Endothelial cell of umbilical vein (primary cell): ENCODE measurements at regions not wholly inside any gene's neighbourhood (a gene's known extent, or its start where the extent isn't known, plus 50 kb on each side); places are given as distances from the start of the nearest gene placed in this dataset.

Experiments used
- BruUV-seq: library from RNA; stranded (reverse); fragments of 400-500 nt; replicated peaks from 2 replicates; lab custom pipeline; 2021; lab: Mats Ljungman, UMichigan
- CTCF ChIA-PET: fragments of 300-600, 350-600 bp; sonication (Branson Sonifier 250); formaldehyde crosslinking; loops from one replicate; lab custom pipeline; 2021; ENCODE audit warnings: antibody characterized with exemption, inconsistent platforms; lab: Charles Lee
- POLR2A ChIA-PET: fragments of 300-600, 350-600 bp; sonication (Branson Sonifier 250); formaldehyde crosslinking; loops from one replicate; lab custom pipeline; 2021; ENCODE audit warnings: antibody characterized with exemption, inconsistent platforms; lab: Charles Lee
- DNase-seq: peaks from one replicate; pipeline ENCODE4 v3.0.0-alpha.2; 2011; ENCODE audit warnings: low read depth, low spot score
- FAIRE-seq: peaks from 2 replicates; lab custom pipeline; 2011; peaks lifted over from hg19 to GRCh38; lab: Jason Lieb, UNC
- H2AFZ ChIP-seq: 2 replicates; pipeline ENCODE4 v1.6.0; 2012; ENCODE audit warnings: low read depth, low read length, control low read depth, inconsistent platforms
- H3K27ac ChIP-seq: 2 replicates; pipeline ENCODE4 v1.5.1; 2011; ENCODE audit warnings: low read depth, mild to moderate bottlenecking, control low read depth, low read length, moderate library complexity; ENCODE audit not compliant: insufficient read depth
- H3K27me3 ChIP-seq, 2 experiments: 2 replicates each; pipeline versions ENCODE4 v1.6.0 to v1.6.1; 2011; ENCODE audit warnings: low read length in 2 of 2, mixed read lengths in 1 of 2; ENCODE audit not compliant: control insufficient read depth in 2 of 2, insufficient read depth in 2 of 2
- H3K36me3 ChIP-seq, 2 experiments: 2 replicates in 1 of 2; 3 replicates in 1 of 2; pipeline ENCODE4 v1.5.1; 2011; ENCODE audit warnings: low read length in 2 of 2, mild to moderate bottlenecking in 1 of 2, moderate library complexity in 1 of 2; ENCODE audit not compliant: control insufficient read depth in 2 of 2, insufficient read depth in 2 of 2; ENCODE audit errors: extremely low read depth in 1 of 2
- H3K4me1 ChIP-seq: 3 replicates; pipeline ENCODE4 v1.5.1; 2011; ENCODE audit warnings: mild to moderate bottlenecking, low read length; ENCODE audit not compliant: control insufficient read depth, insufficient read depth; ENCODE audit errors: extremely low read depth
- H3K4me2 ChIP-seq: 2 replicates; pipeline ENCODE4 v1.6.1; 2011; ENCODE audit warnings: low read length, control low read depth, mixed read lengths; ENCODE audit not compliant: insufficient read depth
- H3K4me3 ChIP-seq, 3 experiments: fragments of 200-600 bp in 1 of 3; sonication (generic), shearing (Covaris generic) in 1 of 3; replicated peaks in 1 of 3; 2 replicates each; pipeline ENCODE4 v1.5.1; 2011 to 2016; ENCODE audit warnings: control low read depth in 3 of 3, low read length in 3 of 3, mild to moderate bottlenecking in 2 of 3, inconsistent platforms in 1 of 3, low read depth in 1 of 3, moderate library complexity in 1 of 3; ENCODE audit not compliant: insufficient read depth in 1 of 3
- H3K79me2 ChIP-seq: 2 replicates; pipeline ENCODE4 v1.6.0; 2012; ENCODE audit warnings: low read length, inconsistent platforms; ENCODE audit not compliant: control insufficient read depth, insufficient read depth
- H3K9ac ChIP-seq: replicated peaks from 2 replicates; pipeline ENCODE3; 2011; ENCODE audit warnings: low read length, control low read depth; ENCODE audit not compliant: insufficient read depth; ENCODE audit errors: extremely low read depth
- H3K9me1 ChIP-seq: replicated peaks from 3 replicates; pipeline ENCODE4 v1.6.0; 2011; ENCODE audit warnings: mild to moderate bottlenecking, low read length; ENCODE audit not compliant: control insufficient read depth, insufficient read depth; ENCODE audit errors: extremely low read depth
- H3K9me3 ChIP-seq: replicated peaks from 2 replicates; pipeline ENCODE4 v1.5.1; 2012; ENCODE audit warnings: low read length, inconsistent platforms; ENCODE audit not compliant: control insufficient read depth, insufficient read depth
- H4K20me1 ChIP-seq: replicated peaks from 2 replicates; pipeline ENCODE3; 2011; ENCODE audit warnings: mild to moderate bottlenecking, low read length; ENCODE audit not compliant: control insufficient read depth, insufficient read depth; ENCODE audit errors: extremely low read depth
- EZH2 ChIP-seq: IDR thresholded peaks from 2 replicates; pipeline ENCODE4 v1.6.1; 2012; ENCODE audit warnings: borderline replicate concordance, low read depth, mild to moderate bottlenecking, moderate library complexity, low read length, inconsistent platforms; ENCODE audit not compliant: severe bottlenecking
- FOS ChIP-seq: IDR thresholded peaks from 2 replicates; pipeline ENCODE4 v1.6.1; 2011; ENCODE audit warnings: mild to moderate bottlenecking, low read length, moderate library complexity, borderline replicate concordance; ENCODE audit not compliant: insufficient read depth
- GATA2 ChIP-seq: IDR thresholded peaks from 2 replicates; pipeline ENCODE4 v1.7.0; 2011; ENCODE audit warnings: low read depth, mild to moderate bottlenecking, moderate library complexity, mixed read lengths, low read length; ENCODE audit not compliant: insufficient read length, insufficient read depth
- MYC ChIP-seq: IDR thresholded peaks from one replicate; pipeline ENCODE4 v1.6.1; 2011; ENCODE audit warnings: mild to moderate bottlenecking, low read depth, low read length
- POLR2A ChIP-seq: IDR thresholded peaks from 2 replicates; pipeline ENCODE4 v1.6.1; 2012; ENCODE audit warnings: low read depth, mild to moderate bottlenecking, control low read depth, low read length
- dilution Hi-C: fragments of 300-500 bp; cut with MboI; formaldehyde crosslinking; loops from one replicate; pipeline ENCODE4 v1.15.0; 2019; ENCODE audit warnings: low sequenced_read_pairs; ENCODE audit not compliant: extremely low pct_ligation_motif_present
- intact Hi-C: fragments of 100-400 bp; cut with micrococcal nuclease; formaldehyde crosslinking; loops from one replicate; pipeline ENCODE4 v1.10.0; 2022
- TF ChIP-seq, protein P1 (sequence below), 2 donors: IDR thresholded peaks; 1 replicate in 1 of 2; 2 replicates in 1 of 2; pipeline ENCODE4 v1.5.1; 2011; ENCODE audit warnings: low read length in 2 of 2, mild to moderate bottlenecking in 2 of 2, moderate library complexity in 2 of 2, control low read depth in 1 of 2, inconsistent platforms in 1 of 2, low read depth in 1 of 2; ENCODE audit not compliant: insufficient read depth in 1 of 2; ENCODE audit errors: extremely low read depth in 1 of 2
- TF ChIP-seq, protein P2 (sequence below): IDR thresholded peaks from 2 replicates; pipeline ENCODE4 v1.6.1; 2011; ENCODE audit not compliant: insufficient read depth, insufficient read length

DNA sequence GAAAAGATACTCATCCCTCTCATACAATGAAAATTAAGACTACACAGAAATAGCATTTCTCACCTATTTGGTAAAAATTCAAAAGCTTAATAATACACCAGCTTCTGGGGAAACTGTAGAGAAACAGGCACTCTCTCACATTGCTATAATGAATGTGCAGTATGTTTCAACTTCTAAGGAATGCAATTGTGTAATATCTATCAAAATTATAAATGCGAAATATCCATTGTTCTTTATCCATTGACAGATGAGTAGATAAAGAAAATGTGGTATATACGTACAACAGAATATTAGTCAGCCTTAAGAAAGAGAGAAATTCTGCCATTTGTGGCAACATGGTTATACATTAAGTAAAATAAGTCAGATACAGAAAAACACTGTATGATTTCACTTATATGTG is 101.4 kb upstream of the OR9G4 start:
- Histone ChIP-seq H3K4me1 (no peaks in the 10 kb centered on the region), H3K4me2 (no peak overlapping the region), H2AFZ (no peak overlapping the region), H3K9me3 (no peaks in the 10 kb centered on the region), H3K9me1 (no peaks in the 10 kb centered on the region), H3K27me3 (no peaks in the 10 kb centered on the region), H3K79me2 (no peaks in the 10 kb centered on the region), H4K20me1 (no peaks in the 10 kb centered on the region), H3K27ac (no peak overlapping the region), H3K4me3 (no peak overlapping the region), H3K36me3 (no peaks in the 10 kb centered on the region), H3K9ac (no peak overlapping the region)
- ChIA-PET POLR2A (no interaction called here), CTCF (no interaction called here)
- BruUV-seq, result no TSS peak
- dilution Hi-C loops, result no loop called here
- TF ChIP-seq EZH2, result no peak
- TF ChIP-seq GATA2, result no peak
- no peak for TF ChIP-seq MYC
- TF ChIP-seq, protein P1, sequence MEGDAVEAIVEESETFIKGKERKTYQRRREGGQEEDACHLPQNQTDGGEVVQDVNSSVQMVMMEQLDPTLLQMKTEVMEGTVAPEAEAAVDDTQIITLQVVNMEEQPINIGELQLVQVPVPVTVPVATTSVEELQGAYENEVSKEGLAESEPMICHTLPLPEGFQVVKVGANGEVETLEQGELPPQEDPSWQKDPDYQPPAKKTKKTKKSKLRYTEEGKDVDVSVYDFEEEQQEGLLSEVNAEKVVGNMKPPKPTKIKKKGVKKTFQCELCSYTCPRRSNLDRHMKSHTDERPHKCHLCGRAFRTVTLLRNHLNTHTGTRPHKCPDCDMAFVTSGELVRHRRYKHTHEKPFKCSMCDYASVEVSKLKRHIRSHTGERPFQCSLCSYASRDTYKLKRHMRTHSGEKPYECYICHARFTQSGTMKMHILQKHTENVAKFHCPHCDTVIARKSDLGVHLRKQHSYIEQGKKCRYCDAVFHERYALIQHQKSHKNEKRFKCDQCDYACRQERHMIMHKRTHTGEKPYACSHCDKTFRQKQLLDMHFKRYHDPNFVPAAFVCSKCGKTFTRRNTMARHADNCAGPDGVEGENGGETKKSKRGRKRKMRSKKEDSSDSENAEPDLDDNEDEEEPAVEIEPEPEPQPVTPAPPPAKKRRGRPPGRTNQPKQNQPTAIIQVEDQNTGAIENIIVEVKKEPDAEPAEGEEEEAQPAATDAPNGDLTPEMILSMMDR (IDR thresholded peaks at IDR 0.05; ENCODE audit: extremely low read depth in 1 of 2, insufficient read depth in 1 of 2, low read depth in 1 of 2, low read length in 2 of 2), result no peak
- no peak for TF ChIP-seq FOS
- TF ChIP-seq, protein P2, sequence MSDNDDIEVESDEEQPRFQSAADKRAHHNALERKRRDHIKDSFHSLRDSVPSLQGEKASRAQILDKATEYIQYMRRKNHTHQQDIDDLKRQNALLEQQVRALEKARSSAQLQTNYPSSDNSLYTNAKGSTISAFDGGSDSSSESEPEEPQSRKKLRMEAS, result no peak
- no peak for TF ChIP-seq POLR2A
- DNase-seq, result no peak
- no peak for FAIRE-seq
- intact Hi-C loops, result loop anchor here (10.0 kb wide), 1 partner anchor 155 kb away; no protein-coding TSS in a partner anchor
